ENCODE measurements at regions not wholly inside any gene's neighbourhood (a gene's known extent, or its start where the extent isn't known, plus 50 kb on each side); places are given as distances from the start of the nearest gene placed in this dataset.
A peak's percentile ranks its signal among the peaks of the same experiment; 100 is the strongest.

DNA sequence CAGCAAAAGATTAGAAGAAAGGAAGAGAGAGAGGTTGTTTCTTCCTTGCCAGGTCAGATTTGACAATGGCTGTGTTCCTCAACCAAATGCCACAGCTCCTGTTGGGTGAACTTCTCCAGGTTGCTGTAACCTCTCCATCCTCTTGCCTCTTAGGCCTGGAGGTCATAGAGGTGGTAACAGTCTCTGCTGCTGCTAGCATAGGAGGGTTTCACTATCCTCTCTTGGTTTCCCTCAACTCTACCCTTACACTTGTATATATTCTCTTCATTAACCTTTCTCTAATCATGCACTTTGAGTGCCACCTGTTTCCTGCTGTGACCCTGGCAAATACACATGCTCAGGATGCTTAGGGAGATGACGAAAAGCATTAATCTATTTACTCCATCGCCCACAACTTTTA is 67.7 kb upstream of the HIF1A start:
- no peak for DNase-seq (ENCODE audit: low read depth)
- no peak overlapping the region for H3K4me3 ChIP-seq (replicated peaks; ENCODE audit: low read depth, low read length)
- no peak for TF ChIP-seq CTCF (IDR thresholded peaks at IDR 0.05; ENCODE audit: low read length, missing control alignments)

- H3K4me3 ChIP-seq (replicated peaks; ENCODE audit: low read depth, low read length): no peak overlapping the region
- peak; percentile 28 for DNase-seq (ENCODE audit: low read depth)
- TF ChIP-seq CTCF (IDR thresholded peaks at IDR 0.05; ENCODE audit: low read length, missing control alignments): no peak
Measured at GRCh38 chr14:61628016-61628725, 67.1 kb upstream of the HIF1A start.

- TF ChIP-seq CTCF (IDR thresholded peaks at IDR 0.05; ENCODE audit: low read length, missing control alignments): no peak
- H3K4me3 ChIP-seq (replicated peaks; ENCODE audit: low read depth, low read length): no peak overlapping the region
- no peak for DNase-seq (ENCODE audit: low read depth)
Measured at GRCh38 chr14:61630399-61631044, 64.8 kb upstream of the HIF1A start.

- no peak overlapping the region for H3K4me3 ChIP-seq (replicated peaks; ENCODE audit: low read depth, low read length)
- no peak for DNase-seq (ENCODE audit: low read depth)
- no peak for TF ChIP-seq CTCF (IDR thresholded peaks at IDR 0.05; ENCODE audit: low read length, missing control alignments)
Measured at GRCh38 chr14:61631045-61631687, 64.1 kb upstream of the HIF1A start.

DNA sequence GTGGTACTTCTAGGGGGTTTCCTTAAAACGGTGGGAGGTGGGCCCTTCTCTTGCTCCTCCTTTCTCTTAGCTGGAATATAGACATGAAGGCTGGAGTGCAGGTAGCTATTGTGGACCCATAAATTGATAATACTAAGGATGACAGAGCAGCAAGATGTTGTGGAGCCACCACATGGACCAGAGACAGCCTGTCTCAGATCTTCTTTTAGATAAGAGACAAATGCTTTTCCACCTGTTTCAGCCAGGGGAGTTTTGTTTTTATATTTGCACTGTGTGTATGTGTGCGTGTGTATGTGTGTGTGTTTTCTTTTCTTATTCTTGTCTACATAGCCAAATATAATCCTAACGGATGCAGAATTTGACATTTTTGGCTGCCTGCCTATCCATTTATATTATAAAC is 62.9 kb upstream of the HIF1A start:
- TF ChIP-seq CTCF (IDR thresholded peaks at IDR 0.05; ENCODE audit: low read length, missing control alignments): no peak
- no peak for DNase-seq (ENCODE audit: low read depth)
- H3K4me3 ChIP-seq (replicated peaks; ENCODE audit: low read depth, low read length): no peak overlapping the region

GRCh38 chr14:61632807-61633206 is 62.5 kb upstream of the HIF1A start:
- no peak overlapping the region for H3K4me3 ChIP-seq (replicated peaks; ENCODE audit: low read depth, low read length)
- no peak for DNase-seq (ENCODE audit: low read depth)
- TF ChIP-seq CTCF (IDR thresholded peaks at IDR 0.05; ENCODE audit: low read length, missing control alignments): no peak
